Naive B cell (primary cell): ENCODE measurements at regions not wholly inside any gene's neighbourhood (a gene's known extent, or its start where the extent isn't known, plus 50 kb on each side); places are given as distances from the start of the nearest gene placed in this dataset.

Experiments
- ATAC-seq, 2 donors: fragments of 150-1000 bp; cut with Tn5 transposase; 2 replicates each; pipeline ENCODE4 v1.10.0; 2021; ENCODE audit warnings: low read depth in 2 of 2, mild to moderate bottlenecking in 2 of 2, moderate library complexity in 2 of 2
- DNase-seq: peaks from one replicate; pipeline ENCODE4 v3.0.0; 2022
- H3K27ac Mint-ChIP-seq, 6 donors: one replicate each; pipeline ENCODE4 v1.8.0; 2020 to 2022; ENCODE audit warnings: mild to moderate bottlenecking in 6 of 6, mixed read lengths in 6 of 6, moderate library complexity in 5 of 6, inconsistent platforms in 2 of 6
- H3K27me3 Mint-ChIP-seq, 3 donors: one replicate each; pipeline ENCODE4 v1.8.0; 2021 to 2022; ENCODE audit warnings: mixed read lengths in 3 of 3, mild to moderate bottlenecking in 1 of 3
- H3K36me3 Mint-ChIP-seq, 2 donors: one replicate each; pipeline ENCODE4 v1.8.0; 2020 to 2022; ENCODE audit warnings: mixed read lengths in 2 of 2, inconsistent platforms in 1 of 2, mild to moderate bottlenecking in 1 of 2
- H3K4me1 Mint-ChIP-seq, 3 donors: one replicate each; pipeline ENCODE4 v1.8.0; 2020 to 2022; ENCODE audit warnings: mixed read lengths in 3 of 3, inconsistent platforms in 1 of 3, mild to moderate bottlenecking in 1 of 3, moderate library complexity in 1 of 3
- H3K4me3 Mint-ChIP-seq, 8 donors: one replicate each; pipeline ENCODE4 v1.8.0; 2020 to 2022; ENCODE audit warnings: mild to moderate bottlenecking in 8 of 8, mixed read lengths in 8 of 8, moderate library complexity in 8 of 8, inconsistent platforms in 2 of 8
- H3K9me3 Mint-ChIP-seq, 7 donors: one replicate each; pipeline ENCODE4 v1.8.0; 2020 to 2022; ENCODE audit warnings: mixed read lengths in 7 of 7, mild to moderate bottlenecking in 5 of 7, inconsistent platforms in 2 of 7, moderate library complexity in 1 of 7

- Mint-ChIP-seq H3K27ac (peak overlapping the region in 1 of 6 donors; percentile 51), H3K9me3 (no peaks in the 10 kb centered on the region), H3K36me3 (no peaks in the 10 kb centered on the region), H3K27me3 (no peaks in the 10 kb centered on the region), H3K4me3 (no peak overlapping the region), H3K4me1 (no peaks in the 10 kb centered on the region)
- DNase-seq (no peak), ATAC-seq (no peak)
These were observed 95.3 kb upstream of the GADD45A start for GRCh38 chr1:67589519-67590233.

- H3K4me1 Mint-ChIP-seq = no peaks in the 10 kb centered on the region
- H3K36me3 Mint-ChIP-seq = no peaks in the 10 kb centered on the region
- no peak for ATAC-seq
- no peaks in the 10 kb centered on the region for H3K9me3 Mint-ChIP-seq
- DNase-seq = no peak
- H3K4me3 Mint-ChIP-seq = no peak overlapping the region
- no peak overlapping the region for H3K27ac Mint-ChIP-seq
- no peaks in the 10 kb centered on the region for H3K27me3 Mint-ChIP-seq
These were observed 94.7 kb upstream of the GADD45A start for GRCh38 chr1:67590329-67590728.

GRCh38 chr1:67594764-67595163, 90.2 kb upstream of the GADD45A start:
- H3K4me3 Mint-ChIP-seq = no peak overlapping the region
- no peaks in the 10 kb centered on the region for H3K4me1 Mint-ChIP-seq
- no peaks in the 10 kb centered on the region for H3K27me3 Mint-ChIP-seq
- no peak for ATAC-seq
- peaks cover 0 to 5% (median 0%) of the 10 kb centered on the region in 7 donors for H3K9me3 Mint-ChIP-seq
- H3K36me3 Mint-ChIP-seq = no peaks in the 10 kb centered on the region
- no peak overlapping the region for H3K27ac Mint-ChIP-seq
- no peak for DNase-seq

GRCh38 chr1:67596674-67597073, 88.3 kb upstream of the GADD45A start:
- H3K36me3 Mint-ChIP-seq = no peaks in the 10 kb centered on the region
- peaks cover 0 to 5% (median 0%) of the 10 kb centered on the region in 7 donors for H3K9me3 Mint-ChIP-seq
- DNase-seq (no peak), ATAC-seq (no peak)
- H3K27me3 Mint-ChIP-seq = no peaks in the 10 kb centered on the region
- H3K4me1 Mint-ChIP-seq = no peaks in the 10 kb centered on the region
- no peak overlapping the region for H3K27ac Mint-ChIP-seq
- no peak overlapping the region for H3K4me3 Mint-ChIP-seq

GRCh38 chr1:67597336-67597735, 87.7 kb upstream of the GADD45A start:
- Mint-ChIP-seq H3K36me3 (no peaks in the 10 kb centered on the region), H3K27me3 (no peaks in the 10 kb centered on the region), H3K27ac (no peak overlapping the region), H3K4me1 (no peaks in the 10 kb centered on the region), H3K4me3 (no peak overlapping the region), H3K9me3 (peaks cover 0 to 5% (median 0%) of the 10 kb centered on the region in 7 donors)
- ATAC-seq (no peak), DNase-seq (no peak)

- Mint-ChIP-seq H3K27me3 (no peaks in the 10 kb centered on the region), H3K4me3 (no peak overlapping the region), H3K27ac (no peak overlapping the region), H3K9me3 (peaks cover 0 to 5% (median 0%) of the 10 kb centered on the region in 7 donors), H3K4me1 (no peaks in the 10 kb centered on the region), H3K36me3 (no peaks in the 10 kb centered on the region)
- DNase-seq (no peak), ATAC-seq (no peak)
These were observed 85.9 kb upstream of the GADD45A start for GRCh38 chr1:67599085-67599484.

- no peak for DNase-seq
- H3K27ac Mint-ChIP-seq = no peak overlapping the region
- H3K4me1 Mint-ChIP-seq = no peaks in the 10 kb centered on the region
These were observed 83.5 kb upstream of the GADD45A start for GRCh38 chr1:67601539-67601938.

GRCh38 chr1:67601955-67602354, 83.0 kb upstream of the GADD45A start:
- Mint-ChIP-seq H3K36me3 (no peaks in the 10 kb centered on the region), H3K27ac (no peak overlapping the region), H3K9me3 (peaks cover 0 to 5% (median 0%) of the 10 kb centered on the region in 7 donors), H3K27me3 (no peaks in the 10 kb centered on the region), H3K4me3 (no peak overlapping the region), H3K4me1 (no peaks in the 10 kb centered on the region)
- no peak for ATAC-seq
- DNase-seq = no peak

More at GRCh38 chr1:67601539-67601938, 83.5 kb upstream of the GADD45A start:
- Mint-ChIP-seq H3K36me3 (no peaks in the 10 kb centered on the region), H3K27me3 (no peaks in the 10 kb centered on the region), H3K9me3 (peaks cover 0 to 5% (median 0%) of the 10 kb centered on the region in 7 donors), H3K4me3 (no peak overlapping the region)
- no peak for ATAC-seq

- H3K36me3 Mint-ChIP-seq = no peaks in the 10 kb centered on the region
- no peak overlapping the region for H3K27ac Mint-ChIP-seq
- no peaks in the 10 kb centered on the region for H3K27me3 Mint-ChIP-seq
- H3K4me1 Mint-ChIP-seq = no peaks in the 10 kb centered on the region
- no peak for DNase-seq
- peaks cover 0 to 3% (median 0%) of the 10 kb centered on the region in 7 donors for H3K9me3 Mint-ChIP-seq
- no peak overlapping the region for H3K4me3 Mint-ChIP-seq
- no peak for ATAC-seq
These were observed 80.2 kb upstream of the GADD45A start for GRCh38 chr1:67604778-67605177.

GRCh38 chr1:67605209-67605780, 79.7 kb upstream of the GADD45A start:
- ATAC-seq (no peak), DNase-seq (no peak)
- Mint-ChIP-seq H3K9me3 (peaks cover 0 to 3% (median 0%) of the 10 kb centered on the region in 7 donors), H3K27me3 (no peaks in the 10 kb centered on the region), H3K36me3 (no peaks in the 10 kb centered on the region), H3K27ac (no peak overlapping the region), H3K4me3 (no peak overlapping the region), H3K4me1 (no peaks in the 10 kb centered on the region)

- no peaks in the 10 kb centered on the region for H3K36me3 Mint-ChIP-seq
- H3K4me1 Mint-ChIP-seq = no peaks in the 10 kb centered on the region
- ATAC-seq (no peak), DNase-seq (no peak)
- no peaks in the 10 kb centered on the region for H3K27me3 Mint-ChIP-seq
- peaks cover 0 to 1% (median 0%) of the 10 kb centered on the region in 7 donors for H3K9me3 Mint-ChIP-seq
- H3K27ac Mint-ChIP-seq = no peak overlapping the region
- H3K4me3 Mint-ChIP-seq = no peak overlapping the region
These were observed 77.7 kb upstream of the GADD45A start for GRCh38 chr1:67607286-67607685.

GRCh38 chr1:67607699-67608098, 77.3 kb upstream of the GADD45A start:
- no peaks in the 10 kb centered on the region for H3K36me3 Mint-ChIP-seq
- H3K4me1 Mint-ChIP-seq = no peaks in the 10 kb centered on the region
- no peak overlapping the region for H3K4me3 Mint-ChIP-seq
- H3K27me3 Mint-ChIP-seq = no peaks in the 10 kb centered on the region
- no peak for DNase-seq
- no peak for ATAC-seq
- no peaks in the 10 kb centered on the region for H3K9me3 Mint-ChIP-seq
- no peak overlapping the region for H3K27ac Mint-ChIP-seq

GRCh38 chr1:67608661-67609576, 76.1 kb upstream of the GADD45A start:
- DNase-seq = no peak
- no peak overlapping the region for H3K4me3 Mint-ChIP-seq
- H3K27ac Mint-ChIP-seq = no peak overlapping the region
- ATAC-seq = no peak
- no peaks in the 10 kb centered on the region for H3K4me1 Mint-ChIP-seq
- no peaks in the 10 kb centered on the region for H3K9me3 Mint-ChIP-seq
- no peaks in the 10 kb centered on the region for H3K27me3 Mint-ChIP-seq
- H3K36me3 Mint-ChIP-seq = no peaks in the 10 kb centered on the region
